ENCODE measurements at regions not wholly inside any gene's neighbourhood (a gene's known extent, or its start where the extent isn't known, plus 50 kb on each side); places are given as distances from the start of the nearest gene placed in this dataset.

DNA sequence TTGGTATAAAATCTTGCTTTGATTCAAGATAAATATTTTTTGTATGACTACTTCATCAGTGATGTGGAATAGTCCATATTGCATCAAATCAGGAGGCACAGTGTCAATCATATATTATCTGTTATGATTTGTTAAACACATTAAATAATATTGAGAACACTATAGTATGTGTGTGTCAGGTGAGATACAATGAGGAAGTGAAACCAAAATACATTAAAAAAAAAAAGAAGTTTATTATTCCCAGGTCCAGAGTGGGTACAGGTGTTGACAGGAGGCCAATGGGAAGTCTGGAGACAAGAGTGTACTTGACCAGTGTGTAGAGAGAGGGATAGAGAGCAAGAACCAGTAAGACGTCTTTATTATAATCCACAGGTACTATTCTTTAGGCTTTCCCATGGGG lies 292.6 kb downstream of the FSIP2 start:
- TF ChIP-seq, protein P1, sequence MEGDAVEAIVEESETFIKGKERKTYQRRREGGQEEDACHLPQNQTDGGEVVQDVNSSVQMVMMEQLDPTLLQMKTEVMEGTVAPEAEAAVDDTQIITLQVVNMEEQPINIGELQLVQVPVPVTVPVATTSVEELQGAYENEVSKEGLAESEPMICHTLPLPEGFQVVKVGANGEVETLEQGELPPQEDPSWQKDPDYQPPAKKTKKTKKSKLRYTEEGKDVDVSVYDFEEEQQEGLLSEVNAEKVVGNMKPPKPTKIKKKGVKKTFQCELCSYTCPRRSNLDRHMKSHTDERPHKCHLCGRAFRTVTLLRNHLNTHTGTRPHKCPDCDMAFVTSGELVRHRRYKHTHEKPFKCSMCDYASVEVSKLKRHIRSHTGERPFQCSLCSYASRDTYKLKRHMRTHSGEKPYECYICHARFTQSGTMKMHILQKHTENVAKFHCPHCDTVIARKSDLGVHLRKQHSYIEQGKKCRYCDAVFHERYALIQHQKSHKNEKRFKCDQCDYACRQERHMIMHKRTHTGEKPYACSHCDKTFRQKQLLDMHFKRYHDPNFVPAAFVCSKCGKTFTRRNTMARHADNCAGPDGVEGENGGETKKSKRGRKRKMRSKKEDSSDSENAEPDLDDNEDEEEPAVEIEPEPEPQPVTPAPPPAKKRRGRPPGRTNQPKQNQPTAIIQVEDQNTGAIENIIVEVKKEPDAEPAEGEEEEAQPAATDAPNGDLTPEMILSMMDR (conservative IDR thresholded peaks at IDR 0.05; ENCODE audit: low read length), result no peak
- TF ChIP-seq EZH2phosphoT487 (IDR thresholded peaks at IDR 0.05; ENCODE audit: borderline replicate concordance), result no peak
- H3K27me3 ChIP-seq (ENCODE audit: insufficient read depth, low read length, poor library complexity, severe bottlenecking), result no peaks in the 10 kb centered on the region
- H3K4me2 ChIP-seq (ENCODE audit: low read depth, low read length, poor library complexity, severe bottlenecking), result no peak overlapping the region
- H3K4me1 ChIP-seq (ENCODE audit: insufficient read depth, low read length, poor library complexity, severe bottlenecking), result no peaks in the 10 kb centered on the region
- H3K36me3 ChIP-seq (ENCODE audit: insufficient read depth, low read length), result no peaks in the 10 kb centered on the region
- H3K9me2 ChIP-seq (replicated peaks; ENCODE audit: low read depth, low read length), result no peaks in the 10 kb centered on the region
- no peaks in the 10 kb centered on the region for H3F3A ChIP-seq (ENCODE audit: low read depth)
- no peak overlapping the region for H3K9ac ChIP-seq (ENCODE audit: low read depth, low read length, poor library complexity, severe bottlenecking)
- H3K4me3 ChIP-seq (ENCODE audit: low read length, poor library complexity, severe bottlenecking), result no peak overlapping the region
- no peak overlapping the region for H2AFZ ChIP-seq (ENCODE audit: low read length)
- H3K79me2 ChIP-seq (ENCODE audit: insufficient read depth, low read length), result no peaks in the 10 kb centered on the region
- no peaks in the 10 kb centered on the region for H4K20me1 ChIP-seq (ENCODE audit: insufficient read depth, low read length, poor library complexity, severe bottlenecking)
- H3K9me3 ChIP-seq (ENCODE audit: insufficient read depth, low read depth, low read length), result no peaks in the 10 kb centered on the region

DNA sequence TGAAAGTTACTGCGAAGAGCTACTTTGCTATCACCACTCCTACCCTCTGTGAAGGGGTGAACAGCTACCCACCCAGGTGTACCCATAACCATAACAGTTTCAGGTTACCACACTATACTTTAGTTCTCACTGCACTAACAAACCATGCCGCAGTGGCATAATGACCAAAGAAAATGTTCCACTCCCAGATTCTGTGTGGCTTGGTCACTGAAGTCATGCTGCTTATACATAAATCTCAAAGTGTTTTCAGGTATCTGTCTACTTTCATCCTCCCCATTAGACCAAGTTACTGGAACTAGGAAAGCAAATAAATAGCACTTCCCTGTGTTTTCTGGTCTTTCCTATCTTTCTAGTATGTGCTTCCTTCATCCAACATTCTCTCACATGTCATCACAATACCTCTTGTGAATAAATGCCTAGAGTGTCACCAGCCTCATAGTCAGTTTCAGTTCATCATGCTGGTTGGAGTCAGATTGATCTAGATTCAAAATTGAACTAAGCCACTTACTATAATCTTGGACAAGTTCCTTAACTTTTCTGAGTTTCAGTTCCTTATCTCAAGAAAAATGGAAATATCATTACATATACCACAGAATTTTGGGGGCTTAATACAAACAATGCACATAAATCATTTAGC lies 293.6 kb downstream of the FSIP2 start:
- no peaks in the 10 kb centered on the region for H3K4me1 ChIP-seq (ENCODE audit: insufficient read depth, low read length, poor library complexity, severe bottlenecking)
- no peak overlapping the region for H3K4me3 ChIP-seq (ENCODE audit: low read length, poor library complexity, severe bottlenecking)
- no peaks in the 10 kb centered on the region for H3K27me3 ChIP-seq (ENCODE audit: insufficient read depth, low read length, poor library complexity, severe bottlenecking)
- H3K9ac ChIP-seq (ENCODE audit: low read depth, low read length, poor library complexity, severe bottlenecking), result no peak overlapping the region
- H4K20me1 ChIP-seq (ENCODE audit: insufficient read depth, low read length, poor library complexity, severe bottlenecking), result no peaks in the 10 kb centered on the region
- TF ChIP-seq, protein P1 (conservative IDR thresholded peaks at IDR 0.05; ENCODE audit: low read length), result no peak
- no peak for TF ChIP-seq EZH2phosphoT487 (IDR thresholded peaks at IDR 0.05; ENCODE audit: borderline replicate concordance)
- H3K9me3 ChIP-seq (ENCODE audit: insufficient read depth, low read depth, low read length), result no peaks in the 10 kb centered on the region
- H3K4me2 ChIP-seq (ENCODE audit: low read depth, low read length, poor library complexity, severe bottlenecking), result no peak overlapping the region
- no peaks in the 10 kb centered on the region for H3K36me3 ChIP-seq (ENCODE audit: insufficient read depth, low read length)
- H3F3A ChIP-seq (ENCODE audit: low read depth), result no peaks in the 10 kb centered on the region
- no peak overlapping the region for H2AFZ ChIP-seq (ENCODE audit: low read length)
- no peaks in the 10 kb centered on the region for H3K79me2 ChIP-seq (ENCODE audit: insufficient read depth, low read length)
- no peaks in the 10 kb centered on the region for H3K9me2 ChIP-seq (replicated peaks; ENCODE audit: low read depth, low read length)

DNA sequence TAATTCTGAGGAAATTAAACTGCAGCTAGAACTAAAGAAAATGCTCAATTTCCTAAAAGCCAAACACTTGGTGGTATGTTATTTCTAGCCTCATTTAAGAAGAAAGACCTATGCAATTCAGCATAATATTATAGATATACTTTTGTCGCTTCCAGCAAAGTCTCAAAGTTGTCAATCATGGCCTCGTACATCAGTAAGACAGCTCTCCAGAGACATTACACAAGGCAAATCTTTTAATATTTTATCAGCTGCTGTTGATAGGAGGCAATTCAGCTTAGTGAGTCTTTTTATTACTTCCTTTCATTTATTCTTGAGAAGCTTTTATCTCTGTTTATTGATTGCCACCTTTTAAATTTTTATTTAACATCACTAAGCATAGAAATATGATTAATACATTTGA lies 294.3 kb downstream of the FSIP2 start:
- TF ChIP-seq, protein P1 (conservative IDR thresholded peaks at IDR 0.05; ENCODE audit: low read length), result no peak
- TF ChIP-seq EZH2phosphoT487 (IDR thresholded peaks at IDR 0.05; ENCODE audit: borderline replicate concordance), result no peak
- H3K79me2 ChIP-seq (ENCODE audit: insufficient read depth, low read length), result no peaks in the 10 kb centered on the region
- H3K9me3 ChIP-seq (ENCODE audit: insufficient read depth, low read depth, low read length), result no peaks in the 10 kb centered on the region
- no peaks in the 10 kb centered on the region for H3K9me2 ChIP-seq (replicated peaks; ENCODE audit: low read depth, low read length)
- H3K4me2 ChIP-seq (ENCODE audit: low read depth, low read length, poor library complexity, severe bottlenecking), result no peak overlapping the region
- no peak overlapping the region for H3K4me3 ChIP-seq (ENCODE audit: low read length, poor library complexity, severe bottlenecking)
- H3K36me3 ChIP-seq (ENCODE audit: insufficient read depth, low read length), result no peaks in the 10 kb centered on the region
- no peaks in the 10 kb centered on the region for H3K4me1 ChIP-seq (ENCODE audit: insufficient read depth, low read length, poor library complexity, severe bottlenecking)
- H3K9ac ChIP-seq (ENCODE audit: low read depth, low read length, poor library complexity, severe bottlenecking), result no peak overlapping the region
- H3K27me3 ChIP-seq (ENCODE audit: insufficient read depth, low read length, poor library complexity, severe bottlenecking), result no peaks in the 10 kb centered on the region
- H2AFZ ChIP-seq (ENCODE audit: low read length), result no peak overlapping the region
- no peaks in the 10 kb centered on the region for H3F3A ChIP-seq (ENCODE audit: low read depth)
- H4K20me1 ChIP-seq (ENCODE audit: insufficient read depth, low read length, poor library complexity, severe bottlenecking), result no peaks in the 10 kb centered on the region

Data from Loucy (cell line).